PC-3 (cell line): ENCODE measurements at regions not wholly inside any gene's neighbourhood (a gene's known extent, or its start where the extent isn't known, plus 50 kb on each side); places are given as distances from the start of the nearest gene placed in this dataset.

Experiments
- EZH2 ChIP-seq: fragments of 300-600 bp; sonication (generic); IDR thresholded peaks from one replicate; pipeline ENCODE4 v1.6.1; 2017; ENCODE audit warnings: antibody characterized with exemption, mild to moderate bottlenecking, low read length; ENCODE audit not compliant: unreplicated experiment
- EZH2phosphoT487 ChIP-seq: fragments of 300-600 bp; sonication (generic); IDR thresholded peaks from 2 replicates; pipeline ENCODE4 v1.6.1; 2018; ENCODE audit warnings: mild to moderate bottlenecking, antibody characterized with exemption, low read length, borderline replicate concordance
- TF ChIP-seq, protein P1 (sequence below): fragments of 300-600 bp; sonication (generic); conservative IDR thresholded peaks from 2 replicates; pipeline ENCODE4 v1.5.1; 2017; ENCODE audit warnings: antibody characterized with exemption, low read depth, mild to moderate bottlenecking, low read length

DNA sequence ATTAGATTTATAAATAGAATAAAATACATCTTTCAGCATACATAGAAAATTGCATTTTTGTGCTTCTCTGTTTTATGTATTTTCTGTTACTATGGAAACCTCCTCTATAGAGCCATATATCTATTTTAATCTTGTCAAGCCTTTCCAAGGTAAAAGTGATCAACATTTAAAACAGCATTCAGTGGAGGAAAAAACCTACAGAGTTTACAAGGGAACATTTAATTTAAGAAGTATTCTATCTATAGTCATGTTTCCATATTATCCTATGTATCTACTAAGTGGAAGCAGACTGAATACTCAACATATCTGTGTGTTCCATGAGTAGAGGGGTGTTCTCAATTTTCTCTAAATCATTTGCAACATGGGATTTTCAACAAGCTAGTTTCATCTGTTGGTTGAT, 791.4 kb downstream of the CDH18 start:
- TF ChIP-seq, protein P1, sequence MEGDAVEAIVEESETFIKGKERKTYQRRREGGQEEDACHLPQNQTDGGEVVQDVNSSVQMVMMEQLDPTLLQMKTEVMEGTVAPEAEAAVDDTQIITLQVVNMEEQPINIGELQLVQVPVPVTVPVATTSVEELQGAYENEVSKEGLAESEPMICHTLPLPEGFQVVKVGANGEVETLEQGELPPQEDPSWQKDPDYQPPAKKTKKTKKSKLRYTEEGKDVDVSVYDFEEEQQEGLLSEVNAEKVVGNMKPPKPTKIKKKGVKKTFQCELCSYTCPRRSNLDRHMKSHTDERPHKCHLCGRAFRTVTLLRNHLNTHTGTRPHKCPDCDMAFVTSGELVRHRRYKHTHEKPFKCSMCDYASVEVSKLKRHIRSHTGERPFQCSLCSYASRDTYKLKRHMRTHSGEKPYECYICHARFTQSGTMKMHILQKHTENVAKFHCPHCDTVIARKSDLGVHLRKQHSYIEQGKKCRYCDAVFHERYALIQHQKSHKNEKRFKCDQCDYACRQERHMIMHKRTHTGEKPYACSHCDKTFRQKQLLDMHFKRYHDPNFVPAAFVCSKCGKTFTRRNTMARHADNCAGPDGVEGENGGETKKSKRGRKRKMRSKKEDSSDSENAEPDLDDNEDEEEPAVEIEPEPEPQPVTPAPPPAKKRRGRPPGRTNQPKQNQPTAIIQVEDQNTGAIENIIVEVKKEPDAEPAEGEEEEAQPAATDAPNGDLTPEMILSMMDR, result no peak
- no peak for TF ChIP-seq EZH2
- no peak for TF ChIP-seq EZH2phosphoT487
